ENCODE measurements at regions not wholly inside any gene's neighbourhood (a gene's known extent, or its start where the extent isn't known, plus 50 kb on each side); places are given as distances from the start of the nearest gene placed in this dataset.

GRCh38 chr5:122547219-122547618, 227.7 kb upstream of the SNX2 start:
- Histone ChIP-seq H2AK5ac (ENCODE audit: low read depth, low read length) (no peak overlapping the region), H2AK9ac (replicated peaks; ENCODE audit: low read depth, low read length, poor library complexity) (no peak overlapping the region), H3K36me3 (ENCODE audit: control insufficient read depth, insufficient read depth, low read length) (no peaks in the 10 kb centered on the region), H4K20me1 (ENCODE audit: insufficient read depth, low read length) (no peaks in the 10 kb centered on the region), H3K4me3 (ENCODE audit: insufficient read depth, low read depth, low read length) (no peak overlapping the region), H3K27me3 (ENCODE audit: control insufficient read depth, insufficient read depth, low read length) (no peaks in the 10 kb centered on the region; the same call in none of the 2 replicates), H4K8ac (ENCODE audit: low read depth in 2 of 2, low read length in 2 of 2) (no peak overlapping the region), H3K14ac (replicated peaks; ENCODE audit: low read depth, low read length) (no peak overlapping the region), H2BK15ac (ENCODE audit: low read depth, low read length) (no peak overlapping the region), H3K79me1 (ENCODE audit: low read depth in 1 of 2, low read length in 2 of 2) (no peaks in the 10 kb centered on the region), H3K56ac (ENCODE audit: extremely low read depth, insufficient read depth, low read length) (no peak overlapping the region), H3K4me2 (ENCODE audit: low read depth, low read length) (no peak overlapping the region), H3K18ac (ENCODE audit: low read depth, low read length) (no peak overlapping the region), H3K9ac (ENCODE audit: low read depth, low read length) (no peak overlapping the region), H3K4ac (ENCODE audit: low read depth, low read length) (no peak overlapping the region), H2AFZ (replicated peaks; ENCODE audit: low read length, poor library complexity) (no peak overlapping the region), H3K23ac (ENCODE audit: low read depth, low read length) (no peak overlapping the region), H2BK5ac (ENCODE audit: low read depth, low read length, poor library complexity, severe bottlenecking) (no peak overlapping the region), H3K4me1 (ENCODE audit: control insufficient read depth, insufficient read depth, low read length) (no peaks in the 10 kb centered on the region), H4K5ac (ENCODE audit: low read depth, low read length) (no peak overlapping the region), H2BK20ac (ENCODE audit: low read depth, low read length) (no peak overlapping the region), H3K9me1 (ENCODE audit: insufficient read depth, low read length) (no peaks in the 10 kb centered on the region), H3K27ac (ENCODE audit: insufficient read depth, low read length) (no peak overlapping the region), H4K91ac (ENCODE audit: insufficient read depth, low read depth, low read length) (no peak overlapping the region), H3K9me3 (ENCODE audit: control insufficient read depth, insufficient read depth, low read length) (no peaks in the 10 kb centered on the region), H2BK120ac (ENCODE audit: low read depth, low read length) (no peak overlapping the region)
- no TSS peak for BruUV-seq (replicated peaks)
- intact Hi-C loops (cut with micrococcal nuclease) (no loop called here), in situ Hi-C loops (cut with MboI; ENCODE audit: low sequenced_read_pairs) (no loop called here), dilution Hi-C loops (cut with HindIII; ENCODE audit: low sequenced_read_pairs, unreplicated experiment) (no loop called here)
- no CpG with 5 or more reads among the region's 2 CpGs for WGBS, 2 experiments (ENCODE audit: extremely low coverage in 2 of 2, insufficient read length in 1 of 2)
- ChIA-PET CTCF (no interaction called here), POLR2A (ENCODE audit: unreplicated experiment) (no interaction called here)
- DNase-seq (no peak), ATAC-seq (ENCODE audit: low read depth) (no peak)
- TF ChIP-seq RFX5 (IDR thresholded peaks at IDR 0.05; ENCODE audit: low read depth, low read length) (no peak), RCOR1 (IDR thresholded peaks at IDR 0.05; ENCODE audit: insufficient replicate concordance, low read length) (no peak), POLR2A (IDR thresholded peaks at IDR 0.05; ENCODE audit: low read depth, low read length) (no peak)

Measured in IMR-90 (cell line).